PFSK-1 (cell line): ENCODE measurements at regions not wholly inside any gene's neighbourhood (a gene's known extent, or its start where the extent isn't known, plus 50 kb on each side); places are given as distances from the start of the nearest gene placed in this dataset.

ENCODE experiments used
- FOXP2 ChIP-seq: optimal IDR thresholded peaks from 2 replicates; pipeline ENCODE3; 2011; ENCODE audit warnings: borderline replicate concordance, control low read depth, inconsistent platforms; ENCODE audit not compliant: insufficient read depth; ENCODE audit errors: extremely low read length, extremely low read depth
- POLR2AphosphoS5 ChIP-seq: IDR thresholded peaks from 2 replicates; pipeline ENCODE4 v1.6.1; 2012; ENCODE audit warnings: low read depth, mild to moderate bottlenecking, control low read depth, low read length, moderate library complexity
- SIN3A ChIP-seq: IDR thresholded peaks from 2 replicates; pipeline ENCODE4 v1.6.1; 2012; ENCODE audit warnings: mild to moderate bottlenecking, low read length, moderate library complexity, borderline replicate concordance; ENCODE audit not compliant: insufficient read depth
- TAF1 ChIP-seq: IDR thresholded peaks from 2 replicates; pipeline ENCODE4 v1.6.1; 2012; ENCODE audit warnings: low read length, control low read depth, borderline replicate concordance; ENCODE audit not compliant: insufficient read depth
- TF ChIP-seq, protein P1 (sequence below), 2 experiments: IDR thresholded peaks; 2 replicates each; pipeline versions ENCODE4 v1.6.1 to v1.8.0; 2011 to 2012; ENCODE audit warnings: low read depth in 2 of 2, low read length in 2 of 2, control low read depth in 1 of 2, inconsistent platforms in 1 of 2, mild to moderate bottlenecking in 1 of 2, moderate library complexity in 1 of 2; ENCODE audit not compliant: insufficient read depth in 1 of 2

DNA sequence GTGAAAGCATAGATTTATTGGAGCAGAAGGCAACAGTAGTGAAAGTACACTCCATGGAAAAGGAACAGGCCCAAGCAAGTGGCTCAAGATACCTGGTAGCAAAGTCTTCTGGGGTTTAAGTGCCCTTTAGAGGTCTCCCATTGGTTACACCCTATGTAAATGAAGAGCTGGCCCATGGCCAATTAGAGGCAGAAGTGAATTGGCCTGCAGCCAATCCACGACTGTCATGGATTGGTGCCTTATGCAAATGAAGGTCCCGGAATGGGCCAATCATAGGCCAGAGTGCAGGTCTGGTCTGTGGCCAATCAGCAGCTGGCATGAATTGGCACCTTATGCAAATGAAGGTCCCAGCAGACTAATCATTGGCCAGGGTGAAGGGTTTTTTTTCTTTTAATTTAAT is 64.2 kb upstream of the PCSK5 start:
- TF ChIP-seq TAF1 = no peak
- TF ChIP-seq, protein P1, sequence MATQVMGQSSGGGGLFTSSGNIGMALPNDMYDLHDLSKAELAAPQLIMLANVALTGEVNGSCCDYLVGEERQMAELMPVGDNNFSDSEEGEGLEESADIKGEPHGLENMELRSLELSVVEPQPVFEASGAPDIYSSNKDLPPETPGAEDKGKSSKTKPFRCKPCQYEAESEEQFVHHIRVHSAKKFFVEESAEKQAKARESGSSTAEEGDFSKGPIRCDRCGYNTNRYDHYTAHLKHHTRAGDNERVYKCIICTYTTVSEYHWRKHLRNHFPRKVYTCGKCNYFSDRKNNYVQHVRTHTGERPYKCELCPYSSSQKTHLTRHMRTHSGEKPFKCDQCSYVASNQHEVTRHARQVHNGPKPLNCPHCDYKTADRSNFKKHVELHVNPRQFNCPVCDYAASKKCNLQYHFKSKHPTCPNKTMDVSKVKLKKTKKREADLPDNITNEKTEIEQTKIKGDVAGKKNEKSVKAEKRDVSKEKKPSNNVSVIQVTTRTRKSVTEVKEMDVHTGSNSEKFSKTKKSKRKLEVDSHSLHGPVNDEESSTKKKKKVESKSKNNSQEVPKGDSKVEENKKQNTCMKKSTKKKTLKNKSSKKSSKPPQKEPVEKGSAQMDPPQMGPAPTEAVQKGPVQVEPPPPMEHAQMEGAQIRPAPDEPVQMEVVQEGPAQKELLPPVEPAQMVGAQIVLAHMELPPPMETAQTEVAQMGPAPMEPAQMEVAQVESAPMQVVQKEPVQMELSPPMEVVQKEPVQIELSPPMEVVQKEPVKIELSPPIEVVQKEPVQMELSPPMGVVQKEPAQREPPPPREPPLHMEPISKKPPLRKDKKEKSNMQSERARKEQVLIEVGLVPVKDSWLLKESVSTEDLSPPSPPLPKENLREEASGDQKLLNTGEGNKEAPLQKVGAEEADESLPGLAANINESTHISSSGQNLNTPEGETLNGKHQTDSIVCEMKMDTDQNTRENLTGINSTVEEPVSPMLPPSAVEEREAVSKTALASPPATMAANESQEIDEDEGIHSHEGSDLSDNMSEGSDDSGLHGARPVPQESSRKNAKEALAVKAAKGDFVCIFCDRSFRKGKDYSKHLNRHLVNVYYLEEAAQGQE (IDR thresholded peaks at IDR 0.05; ENCODE audit: insufficient read depth in 1 of 2, low read depth in 2 of 2, low read length in 2 of 2) = no peak
- TF ChIP-seq FOXP2 = no peak
- TF ChIP-seq POLR2AphosphoS5 = no peak
- no peak for TF ChIP-seq SIN3A

DNA sequence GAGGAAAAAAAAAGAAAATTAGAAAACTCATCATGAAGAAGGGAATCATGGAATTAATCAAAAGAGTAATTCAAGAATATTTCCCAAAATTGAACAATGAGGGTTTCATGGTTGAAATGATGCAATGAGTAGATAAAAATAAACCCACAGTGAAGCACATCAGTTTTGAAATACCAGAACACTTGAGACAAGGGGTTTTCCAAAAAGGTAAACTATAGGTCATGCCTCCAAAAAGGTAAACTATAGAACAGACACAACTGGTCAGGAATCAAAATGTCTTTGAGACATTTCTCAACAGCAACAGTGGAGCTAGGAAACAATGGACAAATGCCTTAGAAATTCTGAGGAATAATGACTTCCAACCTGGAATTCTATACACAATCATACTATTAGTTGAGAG is 60.2 kb upstream of the PCSK5 start:
- TF ChIP-seq FOXP2 = no peak
- TF ChIP-seq, protein P1 (IDR thresholded peaks at IDR 0.05; ENCODE audit: insufficient read depth in 1 of 2, low read depth in 2 of 2, low read length in 2 of 2) = no peak
- no peak for TF ChIP-seq TAF1
- TF ChIP-seq POLR2AphosphoS5 = no peak
- TF ChIP-seq SIN3A = no peak

DNA sequence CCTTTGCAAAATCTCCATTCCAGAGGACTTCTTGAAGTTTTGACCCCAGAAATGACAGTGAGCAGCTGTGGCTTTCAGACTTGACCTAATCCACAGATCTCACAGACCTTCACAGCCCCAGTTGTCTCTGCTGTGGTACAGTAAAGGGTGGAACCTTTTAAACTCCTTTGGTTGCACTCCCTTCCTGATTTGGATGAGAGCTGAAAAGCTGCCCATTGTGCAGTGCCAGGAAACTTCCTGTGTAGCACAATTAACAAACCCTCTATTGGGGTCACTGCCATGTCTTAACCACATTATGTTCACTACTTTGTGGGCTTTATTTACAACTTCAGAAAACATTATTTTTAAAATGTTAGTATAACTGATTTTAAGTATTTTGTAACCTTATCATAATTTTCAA is 56.7 kb upstream of the PCSK5 start:
- TF ChIP-seq TAF1 (no peak), SIN3A (no peak), FOXP2 (no peak), POLR2AphosphoS5 (no peak)
- TF ChIP-seq, protein P1 (IDR thresholded peaks at IDR 0.05; ENCODE audit: insufficient read depth in 1 of 2, low read depth in 2 of 2, low read length in 2 of 2) = no peak

DNA sequence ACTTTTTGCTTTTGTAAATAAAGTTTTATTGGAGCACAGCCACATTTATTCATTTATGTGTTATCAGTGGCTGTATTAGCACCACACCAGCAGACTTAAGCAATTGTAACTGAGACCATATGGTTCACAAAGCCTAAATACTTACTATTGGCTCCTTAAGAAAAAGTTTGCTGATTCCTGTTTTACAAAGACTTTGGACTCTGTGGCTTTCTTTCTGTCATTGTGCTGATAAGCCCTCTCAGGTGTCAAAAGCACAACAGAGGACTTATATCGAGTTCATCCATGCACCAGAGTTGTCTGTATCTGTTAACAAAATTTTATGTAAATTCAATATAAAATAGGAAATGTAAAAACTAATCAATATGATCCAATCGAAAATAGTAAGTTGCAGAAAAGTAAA is 55.6 kb upstream of the PCSK5 start:
- no peak for TF ChIP-seq POLR2AphosphoS5
